ENCODE measurements at regions not wholly inside any gene's neighbourhood (a gene's known extent, or its start where the extent isn't known, plus 50 kb on each side); places are given as distances from the start of the nearest gene placed in this dataset.

GRCh38 chr3:135310317-135310716 is 515.3 kb downstream of the EPHB1 start:
- no peak for DNase-seq

- no peak for DNase-seq
Observed at GRCh38 chr3:135311699-135312098, 516.6 kb downstream of the EPHB1 start.

GRCh38 chr3:135314237-135314636 is 519.2 kb downstream of the EPHB1 start:
- DNase-seq, result no peak

GRCh38 chr3:135324301-135324700 is 529.2 kb downstream of the EPHB1 start:
- no peak for DNase-seq

GRCh38 chr3:135325096-135325495 is 530.0 kb downstream of the EPHB1 start:
- peak; percentile 19 for DNase-seq

- peak; percentile 28 for DNase-seq
Observed at GRCh38 chr3:135325726-135326235, 530.7 kb downstream of the EPHB1 start.

- DNase-seq, result no peak
Observed at GRCh38 chr3:135326851-135327250, 531.8 kb downstream of the EPHB1 start.

- DNase-seq, result no peak
Observed at GRCh38 chr3:135328036-135328435, 533.0 kb downstream of the EPHB1 start.

- DNase-seq, result no peak
Observed at GRCh38 chr3:135329479-135329878, 534.4 kb downstream of the EPHB1 start.

- DNase-seq, result no peak
Observed at GRCh38 chr3:135337192-135337591, 542.1 kb downstream of the EPHB1 start.

- DNase-seq, result no peak
Observed at GRCh38 chr3:135348690-135349089, 553.6 kb downstream of the EPHB1 start.

- no peak for DNase-seq
Observed at GRCh38 chr3:135349254-135349948, 554.3 kb downstream of the EPHB1 start.

- no peak for DNase-seq
Observed at GRCh38 chr3:135352213-135352612, 557.2 kb downstream of the EPHB1 start.

GRCh38 chr3:135362889-135363288 is 567.8 kb downstream of the EPHB1 start:
- DNase-seq, result no peak

GRCh38 chr3:135364676-135365075 is 569.6 kb downstream of the EPHB1 start:
- DNase-seq, result no peak

- DNase-seq, result no peak
Observed at GRCh38 chr3:135366816-135367215, 571.8 kb downstream of the EPHB1 start.

- no peak for DNase-seq
Observed at GRCh38 chr3:135368316-135368715, 573.3 kb downstream of the EPHB1 start.

- no peak for DNase-seq
Observed at GRCh38 chr3:135368781-135369180, 573.7 kb downstream of the EPHB1 start.

GRCh38 chr3:135374571-135374970 is 579.5 kb downstream of the EPHB1 start:
- DNase-seq, result no peak

GRCh38 chr3:135382188-135382587 is 583.3 kb upstream of the PPP2R3A start:
- no peak for DNase-seq

- no peak for DNase-seq
Observed at GRCh38 chr3:135382621-135383020, 582.9 kb upstream of the PPP2R3A start.

GRCh38 chr3:135383301-135383700 is 582.2 kb upstream of the PPP2R3A start:
- DNase-seq, result no peak

GRCh38 chr3:135392151-135392550 is 573.4 kb upstream of the PPP2R3A start:
- no peak for DNase-seq

GRCh38 chr3:135393159-135393558 is 572.4 kb upstream of the PPP2R3A start:
- DNase-seq, result no peak

GRCh38 chr3:135393898-135394525 is 571.5 kb upstream of the PPP2R3A start:
- DNase-seq, result no peak
